NT2/D1 (cell line): ENCODE measurements at regions not wholly inside any gene's neighbourhood (a gene's known extent, or its start where the extent isn't known, plus 50 kb on each side); places are given as distances from the start of the nearest gene placed in this dataset.

Experiments
- SUZ12 ChIP-seq: IDR thresholded peaks from 2 replicates; pipeline ENCODE4 v1.6.1; 2011; ENCODE audit not compliant: insufficient read length, insufficient read depth; ENCODE audit errors: extremely low read depth
- YY1 ChIP-seq: IDR thresholded peaks from 2 replicates; pipeline ENCODE4 v1.6.1; 2011; ENCODE audit not compliant: insufficient read length, insufficient read depth
- ZNF274 ChIP-seq: IDR thresholded peaks from 2 replicates; pipeline ENCODE4 v1.6.1; 2011; ENCODE audit warnings: mild to moderate bottlenecking, low read depth, low read length

- TF ChIP-seq SUZ12 (no peak), YY1 (no peak), ZNF274 (no peak)
Observed at GRCh38 chr14:53472306-53472705, 319.2 kb upstream of the DDHD1 start.
